PC-9 (cell line): ENCODE measurements at regions not wholly inside any gene's neighbourhood (a gene's known extent, or its start where the extent isn't known, plus 50 kb on each side); places are given as distances from the start of the nearest gene placed in this dataset.

Source experiments
- BruUV-seq: library from RNA; stranded (reverse); fragments of 400-500 nt; replicated peaks from 2 replicates; lab custom pipeline; 2021; lab: Mats Ljungman, UMichigan
- CTCF ChIA-PET: fragments of 300-600 bp; sonication (Branson Sonifier 250); formaldehyde crosslinking; loops from one replicate; lab custom pipeline; 2022; ENCODE audit warnings: antibody characterized with exemption; lab: Charles Lee
- POLR2A ChIA-PET: fragments of 300-600 bp; sonication (Branson Sonifier 250); formaldehyde crosslinking; loops from one replicate; lab custom pipeline; 2022; ENCODE audit warnings: antibody characterized with exemption; ENCODE audit not compliant: unreplicated experiment; lab: Charles Lee
- DNase-seq, 2 experiments: peaks; one replicate each; pipeline versions ENCODE4 v3.0.0 to v3.0.0-alpha.2; 2015 to 2022; ENCODE audit warnings: mixed read lengths in 1 of 2
- H2AFZ ChIP-seq: fragments of 200-600 bp; sonication (generic); 2 replicates; pipeline ENCODE4 v1.8.1; 2017; ENCODE audit warnings: antibody characterized with exemption
- H3F3A ChIP-seq: fragments of 200-600 bp; sonication (generic); 2 replicates; pipeline ENCODE4 v1.8.1; 2017; ENCODE audit warnings: antibody characterized with exemption, mild to moderate bottlenecking, low read depth; ENCODE audit not compliant: insufficient read depth
- H3K27ac ChIP-seq: fragments of 200-600 bp; sonication (generic); 2 replicates; pipeline ENCODE4 v1.6.1; 2016; ENCODE audit warnings: mixed run types
- H3K27me3 ChIP-seq: fragments of 200-600 bp; sonication (generic); 2 replicates; pipeline ENCODE4 v1.6.1; 2016; ENCODE audit warnings: low read depth, mixed run types; ENCODE audit not compliant: insufficient read depth
- H3K36me3 ChIP-seq: fragments of 200-600 bp; sonication (generic); 2 replicates; pipeline ENCODE4 v1.6.1; 2016; ENCODE audit warnings: low read depth, mixed run types
- H3K4me1 ChIP-seq: fragments of 200-600 bp; sonication (generic); replicated peaks from 2 replicates; pipeline ENCODE4 v1.6.1; 2016; ENCODE audit warnings: mixed run types; ENCODE audit not compliant: insufficient read depth
- H3K4me2 ChIP-seq: fragments of 200-600 bp; sonication (generic); 2 replicates; pipeline ENCODE4 v1.6.1; 2017; ENCODE audit warnings: mixed run types
- H3K4me3 ChIP-seq: fragments of 200-600 bp; sonication (generic); 2 replicates; pipeline ENCODE4 v1.6.1; 2016; ENCODE audit warnings: mixed run types
- H3K79me2 ChIP-seq: fragments of 200-600 bp; sonication (generic); 2 replicates; pipeline ENCODE4 v1.6.1; 2017; ENCODE audit warnings: low read depth, mixed run types
- H3K9me2 ChIP-seq: fragments of 200-600 bp; sonication (generic); 2 replicates; pipeline ENCODE4 v1.8.1; 2017; ENCODE audit warnings: mild to moderate bottlenecking; ENCODE audit not compliant: insufficient read depth
- H3K9me3 ChIP-seq: fragments of 200-600 bp; sonication (generic); 2 replicates; pipeline ENCODE4 v1.8.1; 2016; ENCODE audit warnings: low read depth; ENCODE audit not compliant: insufficient read depth
- H4K20me1 ChIP-seq: fragments of 200-600 bp; sonication (generic); 2 replicates; pipeline ENCODE4 v1.8.1; 2017; ENCODE audit not compliant: insufficient read depth
- CTCF ChIP-seq: fragments of 200-600 bp; sonication (generic); conservative IDR thresholded peaks from 2 replicates; pipeline ENCODE4 v1.6.1; 2017; ENCODE audit warnings: mixed run types, antibody characterized with exemption, mild to moderate bottlenecking, moderate library complexity
- EZH2 ChIP-seq: fragments of 200-600 bp; sonication (generic); IDR thresholded peaks from 2 replicates; pipeline ENCODE4 v1.8.0; 2017; ENCODE audit warnings: antibody characterized with exemption, low read depth
- intact Hi-C: fragments of 100-400 bp; cut with micrococcal nuclease; formaldehyde crosslinking; loops from one replicate; pipeline ENCODE4 v1.10.0; 2022; ENCODE audit not compliant: unreplicated experiment

GRCh38 chr2:16155366-16155765 lies 215.0 kb downstream of the MYCN start:
- no peaks in the 10 kb centered on the region for H3K79me2 ChIP-seq
- H3F3A ChIP-seq = no peaks in the 10 kb centered on the region
- intact Hi-C loops = no loop called here
- H3K4me3 ChIP-seq = no peak overlapping the region
- BruUV-seq = no TSS peak
- H3K27ac ChIP-seq = no peak overlapping the region
- H3K36me3 ChIP-seq = no peaks in the 10 kb centered on the region
- TF ChIP-seq EZH2 = no peak
- TF ChIP-seq CTCF = no peak
- H3K4me1 ChIP-seq = no peaks in the 10 kb centered on the region
- H2AFZ ChIP-seq = no peak overlapping the region
- peaks cover 43% of the 10 kb centered on the region for H3K27me3 ChIP-seq
- no peaks in the 10 kb centered on the region for H4K20me1 ChIP-seq
- H3K4me2 ChIP-seq = no peak overlapping the region
- H3K9me2 ChIP-seq = no peaks in the 10 kb centered on the region
- ChIA-PET POLR2A (no interaction called here), CTCF (no interaction called here)
- no peaks in the 10 kb centered on the region for H3K9me3 ChIP-seq
- no peak for DNase-seq

DNA sequence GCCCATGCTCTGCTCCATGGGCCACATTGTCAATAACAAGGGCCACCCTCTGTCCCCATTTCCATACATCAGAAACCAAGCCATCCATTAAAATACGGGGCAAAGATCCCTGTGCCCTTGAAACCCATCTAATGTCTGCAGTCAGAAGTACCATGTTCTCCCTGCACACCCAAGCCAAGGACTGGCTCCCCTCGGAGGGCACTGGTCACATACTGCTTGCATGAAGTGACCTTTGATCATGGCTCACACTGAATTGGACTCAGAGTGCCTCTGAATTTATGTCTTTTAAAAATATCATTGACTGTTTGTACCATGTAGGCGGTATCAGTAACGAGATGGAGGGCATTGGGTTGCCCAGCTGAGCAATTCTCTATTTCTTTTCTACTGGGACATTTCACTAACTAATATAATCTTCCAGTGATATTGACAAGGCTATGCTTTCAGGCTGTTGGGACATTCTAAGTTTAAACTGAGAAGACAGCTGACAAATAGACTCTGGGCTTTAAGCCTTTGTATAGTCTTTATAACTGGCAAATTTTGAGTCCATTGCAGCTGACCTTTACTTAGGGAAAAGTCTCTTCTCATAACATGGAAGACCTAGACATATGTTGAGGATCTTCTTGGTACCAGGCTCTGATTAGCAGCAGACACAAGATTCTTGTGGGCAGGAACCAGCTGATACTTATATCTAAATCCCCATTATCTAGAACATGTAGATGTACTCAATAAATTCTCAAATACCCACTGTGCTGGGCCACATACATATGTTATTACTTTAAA lies 214.3 kb downstream of the MYCN start:
- H3K4me3 ChIP-seq = no peak overlapping the region
- intact Hi-C loops = no loop called here
- CTCF ChIA-PET = no interaction called here
- POLR2A ChIA-PET = no interaction called here
- H3K4me2 ChIP-seq = no peak overlapping the region
- no peaks in the 10 kb centered on the region for H3F3A ChIP-seq
- no peaks in the 10 kb centered on the region for H3K4me1 ChIP-seq
- no peaks in the 10 kb centered on the region for H3K9me2 ChIP-seq
- TF ChIP-seq EZH2 = no peak
- TF ChIP-seq CTCF = no peak
- no peaks in the 10 kb centered on the region for H4K20me1 ChIP-seq
- DNase-seq = no peak
- peaks cover 37% of the 10 kb centered on the region for H3K27me3 ChIP-seq
- no peak overlapping the region for H2AFZ ChIP-seq
- no peak overlapping the region for H3K27ac ChIP-seq
- BruUV-seq = no TSS peak
- H3K36me3 ChIP-seq = no peaks in the 10 kb centered on the region
- no peaks in the 10 kb centered on the region for H3K9me3 ChIP-seq
- H3K79me2 ChIP-seq = no peaks in the 10 kb centered on the region

DNA sequence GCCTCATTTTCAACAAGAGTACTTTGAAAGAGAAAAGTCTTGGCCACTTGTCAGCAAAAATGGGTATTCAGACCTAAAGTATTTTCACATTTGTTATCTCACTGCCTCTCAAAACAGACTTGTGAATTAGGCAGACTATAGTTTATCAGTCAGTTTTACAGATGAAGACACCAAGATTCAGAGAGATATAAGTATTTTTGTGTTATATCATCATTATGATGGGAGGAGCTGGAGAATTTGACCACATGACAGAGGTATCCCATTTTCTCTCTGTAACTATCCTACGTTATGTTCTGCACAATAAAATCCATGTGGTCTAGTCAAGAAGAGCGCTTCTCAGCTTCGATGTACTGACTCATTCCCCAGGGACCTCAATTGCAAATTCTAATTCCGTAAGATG lies 213.7 kb downstream of the MYCN start:
- H3K27me3 ChIP-seq = peaks cover 34% of the 10 kb centered on the region
- no peak overlapping the region for H2AFZ ChIP-seq
- H3K9me2 ChIP-seq = no peaks in the 10 kb centered on the region
- no peaks in the 10 kb centered on the region for H4K20me1 ChIP-seq
- H3K4me2 ChIP-seq = no peak overlapping the region
- no peak overlapping the region for H3K4me3 ChIP-seq
- intact Hi-C loops = no loop called here
- TF ChIP-seq CTCF (no peak), EZH2 (no peak)
- ChIA-PET CTCF (no interaction called here), POLR2A (no interaction called here)
- H3F3A ChIP-seq = no peaks in the 10 kb centered on the region
- H3K4me1 ChIP-seq = no peaks in the 10 kb centered on the region
- BruUV-seq = no TSS peak
- no peak overlapping the region for H3K27ac ChIP-seq
- DNase-seq = no peak
- H3K9me3 ChIP-seq = no peaks in the 10 kb centered on the region
- no peaks in the 10 kb centered on the region for H3K36me3 ChIP-seq
- H3K79me2 ChIP-seq = no peaks in the 10 kb centered on the region
